K562 (cell line): ENCODE measurements at regions not wholly inside any gene's neighbourhood (a gene's known extent, or its start where the extent isn't known, plus 50 kb on each side); places are given as distances from the start of the nearest gene placed in this dataset.

ENCODE experiments used
- FOXJ2 ChIP-seq: fragments of 200-800 bp; sonication (Bioruptor generic); IDR thresholded peaks from 2 replicates; pipeline ENCODE4 v1.6.1; 2016; ENCODE audit warnings: missing genetic modification characterization, missing compliant biosample characterization
- KLF1 ChIP-seq: fragments of 450-650 bp; IDR thresholded peaks from 2 replicates; pipeline ENCODE4 v1.6.1; 2016; ENCODE audit warnings: missing genetic modification characterization, missing compliant biosample characterization
- MGA ChIP-seq: fragments of 450-650 bp; IDR thresholded peaks from 2 replicates; pipeline ENCODE4 v1.6.1; 2016; ENCODE audit warnings: mild to moderate bottlenecking, moderate library complexity

- TF ChIP-seq MGA (no peak), FOXJ2 (tag) (no peak), KLF1 (tag) (no peak)
Measured at GRCh38 chr13:61975001-61975400, 559.4 kb upstream of the PCDH20 start (continued).
